IMR-90 (cell line): ENCODE measurements at regions not wholly inside any gene's neighbourhood (a gene's known extent, or its start where the extent isn't known, plus 50 kb on each side); places are given as distances from the start of the nearest gene placed in this dataset.

ENCODE experiments used
- ATAC-seq: fragments of 200-7000 bp; cut with Tn5 transposase; 2 replicates; pipeline ENCODE4 v1.9.1; 2020; ENCODE audit warnings: low read depth, mild to moderate bottlenecking, moderate library complexity
- BruUV-seq: library from RNA; stranded (reverse); fragments of 400-500 nt; replicated peaks from 2 replicates; lab custom pipeline; 2021; lab: Mats Ljungman, UMichigan
- CTCF ChIA-PET: fragments of 300-600 bp; formaldehyde crosslinking; extraction: SDS; loops from one replicate; lab custom pipeline; 2021; ENCODE audit warnings: antibody characterized with exemption; lab: Yijun Ruan, JAX
- POLR2A ChIA-PET: fragments of 300-600 bp; sonication (Branson Sonifier 250); formaldehyde crosslinking; loops from one replicate; lab custom pipeline; 2022; ENCODE audit warnings: antibody characterized with exemption; ENCODE audit not compliant: unreplicated experiment; lab: Charles Lee
- DNase-seq: peaks from one replicate; pipeline ENCODE4 v3.0.0; 2013
- H2AFZ ChIP-seq: replicated peaks from 2 replicates; pipeline ENCODE3; 2013; ENCODE audit warnings: low read length, mild to moderate bottlenecking; ENCODE audit not compliant: poor library complexity
- H2AK5ac ChIP-seq: 2 replicates; pipeline ENCODE4 v1.6.1; 2013; ENCODE audit warnings: low read depth, low read length, inconsistent platforms
- H2AK9ac ChIP-seq: replicated peaks from 2 replicates; pipeline ENCODE3; 2013; ENCODE audit warnings: mild to moderate bottlenecking, low read depth, low read length, moderate library complexity; ENCODE audit not compliant: poor library complexity
- H2BK120ac ChIP-seq: 2 replicates; pipeline ENCODE4 v1.6.1; 2013; ENCODE audit warnings: low read depth, low read length, inconsistent platforms
- H2BK15ac ChIP-seq: 3 replicates; pipeline ENCODE4 v1.6.1; 2013; ENCODE audit warnings: low read depth, low read length, inconsistent platforms
- H2BK20ac ChIP-seq: 2 replicates; pipeline ENCODE4 v1.6.1; 2013; ENCODE audit warnings: low read depth, mild to moderate bottlenecking, inconsistent platforms, low read length, moderate library complexity
- H2BK5ac ChIP-seq: 2 replicates; pipeline ENCODE4 v1.6.1; 2013; ENCODE audit warnings: mild to moderate bottlenecking, low read depth, low read length, inconsistent platforms; ENCODE audit not compliant: poor library complexity, severe bottlenecking
- H3K14ac ChIP-seq: replicated peaks from 2 replicates; pipeline ENCODE4 v1.6.1; 2013; ENCODE audit warnings: low read depth, low read length, inconsistent platforms
- H3K18ac ChIP-seq: 2 replicates; pipeline ENCODE4 v1.6.1; 2013; ENCODE audit warnings: low read depth, low read length, control low read depth
- H3K23ac ChIP-seq: 2 replicates; pipeline ENCODE4 v1.6.1; 2013; ENCODE audit warnings: low read depth, low read length, inconsistent platforms
- H3K27ac ChIP-seq: 2 replicates; pipeline ENCODE4 v1.5.1; 2013; ENCODE audit warnings: mild to moderate bottlenecking, control low read depth, low read length; ENCODE audit not compliant: insufficient read depth
- H3K27me3 ChIP-seq: 2 replicates; pipeline ENCODE4 v1.6.1; 2013; ENCODE audit warnings: low read length; ENCODE audit not compliant: control insufficient read depth, insufficient read depth
- H3K36me3 ChIP-seq: 2 replicates; pipeline ENCODE4 v1.6.1; 2013; ENCODE audit warnings: low read length, mixed read lengths; ENCODE audit not compliant: control insufficient read depth, insufficient read depth
- H3K4ac ChIP-seq: 2 replicates; pipeline ENCODE4 v1.6.1; 2013; ENCODE audit warnings: low read depth, low read length, inconsistent platforms
- H3K4me1 ChIP-seq: 2 replicates; pipeline ENCODE4 v1.6.1; 2013; ENCODE audit warnings: low read length, mixed read lengths; ENCODE audit not compliant: control insufficient read depth, insufficient read depth
- H3K4me2 ChIP-seq: 2 replicates; pipeline ENCODE4 v1.6.1; 2013; ENCODE audit warnings: low read depth, mild to moderate bottlenecking, control low read depth, low read length, moderate library complexity
- H3K4me3 ChIP-seq: 2 replicates; pipeline ENCODE4 v1.5.1; 2013; ENCODE audit warnings: low read depth, mild to moderate bottlenecking, control low read depth, low read length, moderate library complexity; ENCODE audit not compliant: insufficient read depth
- H3K56ac ChIP-seq: 2 replicates; pipeline ENCODE4 v1.6.1; 2013; ENCODE audit warnings: low read length, inconsistent platforms; ENCODE audit not compliant: insufficient read depth; ENCODE audit errors: extremely low read depth
- H3K79me1 ChIP-seq, 2 experiments: 2 replicates each; pipeline ENCODE4 v1.6.1; 2013; ENCODE audit warnings: low read length in 2 of 2, inconsistent platforms in 1 of 2, low read depth in 1 of 2
- H3K9ac ChIP-seq: 2 replicates; pipeline ENCODE4 v1.6.1; 2013; ENCODE audit warnings: low read depth, low read length, control low read depth
- H3K9me1 ChIP-seq: 2 replicates; pipeline ENCODE4 v1.6.1; 2013; ENCODE audit warnings: low read length, inconsistent platforms; ENCODE audit not compliant: insufficient read depth
- H3K9me3 ChIP-seq: 2 replicates; pipeline ENCODE4 v1.6.1; 2013; ENCODE audit warnings: low read length; ENCODE audit not compliant: control insufficient read depth, insufficient read depth
- H4K20me1 ChIP-seq: 2 replicates; pipeline ENCODE4 v1.6.1; 2013; ENCODE audit warnings: low read length, inconsistent platforms; ENCODE audit not compliant: insufficient read depth
- H4K5ac ChIP-seq: 2 replicates; pipeline ENCODE4 v1.6.1; 2013; ENCODE audit warnings: mild to moderate bottlenecking, low read depth, low read length, control low read depth
- H4K8ac ChIP-seq, 2 experiments: 2 replicates each; pipeline ENCODE4 v1.6.1; 2013; ENCODE audit warnings: low read depth in 2 of 2, low read length in 2 of 2, control low read depth in 1 of 2, inconsistent platforms in 1 of 2
- H4K91ac ChIP-seq: 2 replicates; pipeline ENCODE4 v1.6.1; 2013; ENCODE audit warnings: low read depth, low read length, inconsistent platforms; ENCODE audit not compliant: insufficient read depth
- BHLHE40 ChIP-seq: fragments of 150-350 bp; IDR thresholded peaks from 2 replicates; pipeline ENCODE4 v1.6.1; 2016; ENCODE audit warnings: mild to moderate bottlenecking, low read depth, low read length
- POLR2A ChIP-seq: IDR thresholded peaks from 2 replicates; pipeline ENCODE4 v1.6.1; 2012; ENCODE audit warnings: mild to moderate bottlenecking, low read depth, low read length
- RAD21 ChIP-seq: IDR thresholded peaks from 2 replicates; pipeline ENCODE4 v1.6.1; 2012; ENCODE audit warnings: low read length, improper control_type of control experiment
- RCOR1 ChIP-seq: IDR thresholded peaks from 2 replicates; pipeline ENCODE4 v1.6.1; 2012; ENCODE audit warnings: mild to moderate bottlenecking, low read length, improper control_type of control experiment; ENCODE audit not compliant: insufficient replicate concordance
- SMC3 ChIP-seq: fragments of 150-350 bp; IDR thresholded peaks from 2 replicates; pipeline ENCODE4 v1.6.1; 2016; ENCODE audit warnings: low read depth, mild to moderate bottlenecking, antibody characterized with exemption, low read length, moderate library complexity
- WGBS, 2 experiments: methylation state at CpG; one replicate each; pipeline versions ENCODE4 v1.1.5 to v1.1.7; 2013; ENCODE audit warnings: missing lambda C conversion rate in 2 of 2; ENCODE audit not compliant: insufficient read length in 1 of 2; ENCODE audit errors: extremely low coverage in 2 of 2; 5-methylcytosine and 5-hydroxymethylcytosine counted together
- dilution Hi-C: fragments of 300-500 bp; cut with HindIII; formaldehyde crosslinking; loops from one replicate; pipeline ENCODE4 v1.14.3; 2018; ENCODE audit warnings: low sequenced_read_pairs; ENCODE audit not compliant: unreplicated experiment
- in situ Hi-C: fragments of 300-500 bp; cut with MboI; formaldehyde crosslinking; loops from 3 replicates; pipeline ENCODE4 v1.14.3; 2019; ENCODE audit warnings: low sequenced_read_pairs, inconsistent platforms, mixed read lengths
- intact Hi-C: fragments of 100-400 bp; cut with micrococcal nuclease; formaldehyde crosslinking; loops from 2 replicates; pipeline ENCODE4 v1.10.0; 2022

DNA sequence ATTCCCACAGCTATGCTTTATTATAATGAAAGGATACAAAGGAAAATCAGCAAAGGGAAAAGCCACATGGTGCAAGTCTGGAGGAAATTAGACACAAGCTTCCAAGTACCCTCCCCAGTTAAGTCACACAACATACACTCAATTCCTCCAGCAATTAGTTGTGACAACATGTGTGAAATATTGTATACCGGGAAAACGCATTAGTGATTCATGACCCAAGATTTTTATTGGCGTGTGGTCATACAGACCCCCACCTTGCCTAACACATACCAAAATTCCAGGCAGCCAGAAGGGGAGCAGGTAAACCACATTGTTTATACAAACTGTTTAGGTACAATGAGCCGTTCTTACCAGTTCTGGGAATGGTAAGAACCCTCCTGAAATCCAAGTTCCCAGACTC is 160.6 kb downstream of the CYB561 start:
- H4K8ac ChIP-seq, result no peak overlapping the region
- no peak overlapping the region for H2AK5ac ChIP-seq
- no CpG with 5 or more reads among the region's 4 CpGs for WGBS, 2 experiments
- H3K27ac ChIP-seq, result no peak overlapping the region
- no peak overlapping the region for H2AK9ac ChIP-seq
- no peak overlapping the region for H4K5ac ChIP-seq
- ATAC-seq, result no peak
- no peak overlapping the region for H4K91ac ChIP-seq
- no peak overlapping the region for H3K18ac ChIP-seq
- no peak overlapping the region for H2BK120ac ChIP-seq
- H3K56ac ChIP-seq, result no peak overlapping the region
- intact Hi-C loops (no loop called here), dilution Hi-C loops (no loop called here), in situ Hi-C loops (no loop called here)
- H3K79me1 ChIP-seq, result peaks cover 22 to 42% of the 10 kb centered on the region in 2 experiments
- H3K4me1 ChIP-seq, result peaks cover 3% of the 10 kb centered on the region; the same call in 1 of the 2 replicates
- H3K9me3 ChIP-seq, result peaks cover 6% of the 10 kb centered on the region; the same call in 1 of the 2 replicates
- H2AFZ ChIP-seq, result no peak overlapping the region
- H2BK5ac ChIP-seq, result no peak overlapping the region
- BruUV-seq, result no TSS peak
- no peaks in the 10 kb centered on the region for H3K27me3 ChIP-seq
- H4K20me1 ChIP-seq, result no peaks in the 10 kb centered on the region
- peaks cover 3% of the 10 kb centered on the region; the same call in 1 of the 2 replicates for H3K9me1 ChIP-seq
- H3K4ac ChIP-seq, result no peak overlapping the region
- H3K36me3 ChIP-seq, result peaks cover 6% of the 10 kb centered on the region
- no peak overlapping the region for H3K4me2 ChIP-seq
- CTCF ChIA-PET, result no interaction called here
- H3K9ac ChIP-seq, result no peak overlapping the region
- POLR2A ChIA-PET, result no interaction called here
- no peak overlapping the region for H3K14ac ChIP-seq
- H2BK20ac ChIP-seq, result no peak overlapping the region
- no peak overlapping the region for H2BK15ac ChIP-seq
- H3K23ac ChIP-seq, result no peak overlapping the region
- no peak overlapping the region for H3K4me3 ChIP-seq
- TF ChIP-seq RCOR1, result no peak
- no peak for TF ChIP-seq RAD21
- TF ChIP-seq SMC3, result no peak
- no peak for TF ChIP-seq BHLHE40
- TF ChIP-seq POLR2A, result no peak
- no peak for DNase-seq
